ENCODE measurements at regions not wholly inside any gene's neighbourhood (a gene's known extent, or its start where the extent isn't known, plus 50 kb on each side); places are given as distances from the start of the nearest gene placed in this dataset.
"Not testable (repeated sequence)": the region's sequence is repeated elsewhere in the genome, so short reads cannot be mapped to it uniquely, and the experiment has no call there.

DNA sequence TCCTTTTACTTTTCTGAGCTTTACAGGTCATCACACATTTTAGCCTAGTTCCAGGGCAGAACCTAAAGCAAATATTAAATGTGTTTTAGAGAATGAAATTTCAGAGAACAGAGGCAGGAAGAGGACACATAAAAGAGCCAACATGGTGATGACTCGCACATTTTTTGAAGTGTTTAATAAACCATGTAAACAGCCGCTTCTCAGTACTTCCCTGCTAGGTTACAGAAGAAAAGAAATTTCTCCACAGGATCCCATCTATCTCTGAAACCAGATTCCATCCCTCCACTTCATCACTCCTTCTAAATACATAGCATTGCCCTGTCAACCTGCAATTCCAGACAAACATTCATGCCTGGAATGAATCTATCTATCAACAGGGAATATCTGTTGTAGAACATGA lies 949.5 kb upstream of the PCDH7 start:
- no peak overlapping the region for H3K4me2 ChIP-seq (replicated peaks; ENCODE audit: low read depth, low read length, poor library complexity, severe bottlenecking)
- H3K36me3 ChIP-seq (replicated peaks in 1 of 2; ENCODE audit: control extremely low read depth in 1 of 2, control insufficient read depth in 1 of 2, extremely low read depth in 1 of 2, insufficient read depth in 2 of 2, low read length in 1 of 2), result no peaks in the 10 kb centered on the region
- no peaks in the 10 kb centered on the region for H3K27me3 ChIP-seq (replicated peaks in 1 of 4; ENCODE audit: control extremely low read depth in 1 of 4, control insufficient read depth in 3 of 4, insufficient read depth in 4 of 4, low read length in 3 of 4)
- H3K27ac Mint-ChIP-seq, result no peak overlapping the region
- H2AFZ ChIP-seq (ENCODE audit: insufficient read depth, low read depth, low read length, poor library complexity, severe bottlenecking), result no peak overlapping the region
- no peaks in the 10 kb centered on the region for H4K20me1 ChIP-seq (ENCODE audit: control insufficient read depth, insufficient read depth, low read length, poor library complexity, severe bottlenecking)
- ChIA-PET CTCF (no interaction called here), POLR2A (no interaction called here)
- peaks cover 0 to 3% (median 0%) of the 10 kb centered on the region in 3 donors for H3K9me3 ChIP-seq (ENCODE audit: control extremely low read depth in 1 of 3, control insufficient read depth in 2 of 3, insufficient read depth in 1 of 3, low read length in 2 of 3)
- no peaks in the 10 kb centered on the region for H3K4me1 Mint-ChIP-seq
- no peak overlapping the region for H3K4me3 ChIP-seq (ENCODE audit: control extremely low read depth in 1 of 5, extremely low read depth in 1 of 5, insufficient read depth in 1 of 5, low read depth in 2 of 5, low read length in 4 of 5)
- H3K4me1 ChIP-seq (ENCODE audit: control insufficient read depth in 2 of 2, insufficient read depth in 2 of 2, low read length in 2 of 2), result no peaks in the 10 kb centered on the region
- DNase-seq (no peak), ATAC-seq (ENCODE audit: low read depth) (no peak)
- peaks cover 14% of the 10 kb centered on the region for H3K9me3 Mint-ChIP-seq (ENCODE audit: insufficient read depth)
- TF ChIP-seq, protein P1, sequence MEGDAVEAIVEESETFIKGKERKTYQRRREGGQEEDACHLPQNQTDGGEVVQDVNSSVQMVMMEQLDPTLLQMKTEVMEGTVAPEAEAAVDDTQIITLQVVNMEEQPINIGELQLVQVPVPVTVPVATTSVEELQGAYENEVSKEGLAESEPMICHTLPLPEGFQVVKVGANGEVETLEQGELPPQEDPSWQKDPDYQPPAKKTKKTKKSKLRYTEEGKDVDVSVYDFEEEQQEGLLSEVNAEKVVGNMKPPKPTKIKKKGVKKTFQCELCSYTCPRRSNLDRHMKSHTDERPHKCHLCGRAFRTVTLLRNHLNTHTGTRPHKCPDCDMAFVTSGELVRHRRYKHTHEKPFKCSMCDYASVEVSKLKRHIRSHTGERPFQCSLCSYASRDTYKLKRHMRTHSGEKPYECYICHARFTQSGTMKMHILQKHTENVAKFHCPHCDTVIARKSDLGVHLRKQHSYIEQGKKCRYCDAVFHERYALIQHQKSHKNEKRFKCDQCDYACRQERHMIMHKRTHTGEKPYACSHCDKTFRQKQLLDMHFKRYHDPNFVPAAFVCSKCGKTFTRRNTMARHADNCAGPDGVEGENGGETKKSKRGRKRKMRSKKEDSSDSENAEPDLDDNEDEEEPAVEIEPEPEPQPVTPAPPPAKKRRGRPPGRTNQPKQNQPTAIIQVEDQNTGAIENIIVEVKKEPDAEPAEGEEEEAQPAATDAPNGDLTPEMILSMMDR (IDR thresholded peaks at IDR 0.05), result no peak
- no peak for TF ChIP-seq EZH2 (IDR thresholded peaks at IDR 0.05; ENCODE audit: borderline replicate concordance, insufficient read depth, low read depth, low read length, poor library complexity, severe bottlenecking)
- WGBS (ENCODE audit: insufficient coverage), result 89% methylated on average over 2 of the region's 2 CpGs
- H3K4me3 Mint-ChIP-seq, result no peak overlapping the region
- H3K79me2 ChIP-seq (ENCODE audit: control insufficient read depth, insufficient read depth, low read length), result no peaks in the 10 kb centered on the region
- intact Hi-C loops (cut with micrococcal nuclease), result no loop called here
- no peak overlapping the region for H3K27ac ChIP-seq (ENCODE audit: low read length in 2 of 2)
- no peaks in the 10 kb centered on the region for H3K27me3 Mint-ChIP-seq
- H3K9ac ChIP-seq (ENCODE audit: low read length), result no peak overlapping the region

DNA sequence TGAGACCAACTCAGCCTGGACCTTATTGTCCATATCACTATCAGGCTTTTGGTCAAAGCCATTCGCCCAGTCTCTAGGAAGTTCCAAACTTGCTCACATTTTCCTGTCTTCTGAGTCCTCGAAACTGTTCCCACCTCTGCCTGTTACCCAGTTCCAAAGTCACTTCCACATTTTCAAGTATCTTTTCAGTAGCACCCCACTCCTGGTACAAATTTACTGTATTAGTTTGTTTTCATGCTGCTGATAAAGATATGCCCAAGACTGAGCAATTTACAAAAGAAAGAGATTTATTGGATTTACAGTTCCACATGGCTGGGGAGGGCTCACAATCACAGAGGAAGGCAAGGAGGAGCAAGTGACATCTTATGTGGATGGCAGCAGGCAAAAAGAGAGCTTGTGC lies 932.0 kb upstream of the PCDH7 start:
- H3K36me3 ChIP-seq (replicated peaks in 1 of 2; ENCODE audit: control extremely low read depth in 1 of 2, control insufficient read depth in 1 of 2, extremely low read depth in 1 of 2, insufficient read depth in 2 of 2, low read length in 1 of 2); intact Hi-C loops (cut with micrococcal nuclease): not testable (repeated sequence)

More for the DNA sequence above, 932.0 kb upstream of the PCDH7 start:
- H3K9ac ChIP-seq (ENCODE audit: low read length); ATAC-seq (ENCODE audit: low read depth); POLR2A ChIA-PET; H3K4me2 ChIP-seq (replicated peaks; ENCODE audit: low read depth, low read length, poor library complexity, severe bottlenecking); DNase-seq; H3K4me3 ChIP-seq (ENCODE audit: control extremely low read depth in 1 of 5, extremely low read depth in 1 of 5, insufficient read depth in 1 of 5, low read depth in 2 of 5, low read length in 4 of 5); H3K27me3 Mint-ChIP-seq; H3K79me2 ChIP-seq (ENCODE audit: control insufficient read depth, insufficient read depth, low read length); H2AFZ ChIP-seq (ENCODE audit: insufficient read depth, low read depth, low read length, poor library complexity, severe bottlenecking); H3K4me1 ChIP-seq (ENCODE audit: control insufficient read depth in 2 of 2, insufficient read depth in 2 of 2, low read length in 2 of 2); H3K27ac ChIP-seq (ENCODE audit: low read length in 2 of 2); CTCF ChIA-PET; H3K27me3 ChIP-seq (replicated peaks in 1 of 4; ENCODE audit: control extremely low read depth in 1 of 4, control insufficient read depth in 3 of 4, insufficient read depth in 4 of 4, low read length in 3 of 4); H3K27ac Mint-ChIP-seq; H4K20me1 ChIP-seq (ENCODE audit: control insufficient read depth, insufficient read depth, low read length, poor library complexity, severe bottlenecking); H3K4me1 Mint-ChIP-seq; H3K4me3 Mint-ChIP-seq; H3K9me3 ChIP-seq (ENCODE audit: control extremely low read depth in 1 of 3, control insufficient read depth in 2 of 3, insufficient read depth in 1 of 3, low read length in 2 of 3): not testable (repeated sequence)
- H3K9me3 Mint-ChIP-seq (ENCODE audit: insufficient read depth), result peaks cover 11% of the 10 kb centered on the region
- WGBS (ENCODE audit: insufficient coverage), result 90% methylated on average over 2 of the region's 2 CpGs

All from B cell (primary cell).